NT2/D1 (cell line): ENCODE measurements at regions not wholly inside any gene's neighbourhood (a gene's known extent, or its start where the extent isn't known, plus 50 kb on each side); places are given as distances from the start of the nearest gene placed in this dataset.

ENCODE experiments used
- DNase-seq: peaks from one replicate; pipeline ENCODE4 v3.0.0-alpha.2; 2011; ENCODE audit warnings: low read depth, low spot score
- H3K27me3 ChIP-seq: 2 replicates; pipeline ENCODE4 v1.6.0; 2011; ENCODE audit warnings: mild to moderate bottlenecking; ENCODE audit not compliant: insufficient read length, insufficient read depth
- H3K36me3 ChIP-seq: 2 replicates; pipeline ENCODE4 v1.6.1; 2011; ENCODE audit warnings: mild to moderate bottlenecking, low read length, mixed read lengths; ENCODE audit not compliant: insufficient read depth, insufficient read length
- H3K4me1 ChIP-seq: 2 replicates; pipeline ENCODE4 v1.5.1; 2011; ENCODE audit not compliant: insufficient read depth, insufficient read length
- H3K4me3 ChIP-seq: 2 replicates; pipeline ENCODE4 v1.5.1; 2011; ENCODE audit warnings: low read depth; ENCODE audit not compliant: insufficient read length
- H3K9ac ChIP-seq: 2 replicates; pipeline ENCODE4 v1.6.0; 2011; ENCODE audit warnings: low read depth; ENCODE audit not compliant: insufficient read length
- H3K9me3 ChIP-seq: 2 replicates; pipeline ENCODE4 v1.5.1; 2011; ENCODE audit warnings: mild to moderate bottlenecking, low read length; ENCODE audit not compliant: insufficient read depth
- SUZ12 ChIP-seq: IDR thresholded peaks from 2 replicates; pipeline ENCODE4 v1.6.1; 2011; ENCODE audit not compliant: insufficient read length, insufficient read depth; ENCODE audit errors: extremely low read depth
- YY1 ChIP-seq: IDR thresholded peaks from 2 replicates; pipeline ENCODE4 v1.6.1; 2011; ENCODE audit not compliant: insufficient read length, insufficient read depth
- ZNF274 ChIP-seq: IDR thresholded peaks from 2 replicates; pipeline ENCODE4 v1.6.1; 2011; ENCODE audit warnings: mild to moderate bottlenecking, low read depth, low read length

- no peak overlapping the region for H3K9ac ChIP-seq
- no peaks in the 10 kb centered on the region for H3K27me3 ChIP-seq
- H3K4me1 ChIP-seq: no peaks in the 10 kb centered on the region
- TF ChIP-seq ZNF274 (no peak), YY1 (no peak), SUZ12 (no peak)
- no peak for DNase-seq
- peaks cover 6% of the 10 kb centered on the region; the same call in 1 of the 2 replicates for H3K9me3 ChIP-seq
- no peak overlapping the region for H3K4me3 ChIP-seq
- no peaks in the 10 kb centered on the region for H3K36me3 ChIP-seq
Measured at GRCh38 chr3:163058031-163058854, 1561.6 kb downstream of the OTOL1 start.

GRCh38 chr3:163071713-163072112, 1575.1 kb downstream of the OTOL1 start:
- no peak for TF ChIP-seq SUZ12
- Histone ChIP-seq H3K4me1 (no peaks in the 10 kb centered on the region), H3K27me3 (no peaks in the 10 kb centered on the region), H3K9me3 (peaks cover 16% of the 10 kb centered on the region), H3K36me3 (no peaks in the 10 kb centered on the region), H3K9ac (no peak overlapping the region), H3K4me3 (no peak overlapping the region)
- no peak for DNase-seq
